ENCODE measurements at regions not wholly inside any gene's neighbourhood (a gene's known extent, or its start where the extent isn't known, plus 50 kb on each side); places are given as distances from the start of the nearest gene placed in this dataset.

GRCh38 chr1:59005491-59006288, 221.8 kb upstream of the JUN start:
- DNase-seq (ENCODE audit: low read depth) = no peak

GRCh38 chr1:59006289-59006658, 222.4 kb upstream of the JUN start:
- DNase-seq (ENCODE audit: low read depth) = no peak

GRCh38 chr1:59006932-59007331, 223.1 kb upstream of the JUN start:
- no peak for DNase-seq (ENCODE audit: low read depth)

GRCh38 chr1:59007429-59007819, 223.6 kb upstream of the JUN start:
- DNase-seq (ENCODE audit: low read depth) = no peak

GRCh38 chr1:59007820-59008598, 224.2 kb upstream of the JUN start:
- no peak for DNase-seq (ENCODE audit: low read depth)

GRCh38 chr1:59008599-59009347, 224.9 kb upstream of the JUN start:
- DNase-seq (ENCODE audit: low read depth) = peak; percentile 44

GRCh38 chr1:59011663-59012062, 227.8 kb upstream of the JUN start:
- no peak for DNase-seq (ENCODE audit: low read depth)

GRCh38 chr1:59012378-59012777, 228.5 kb upstream of the JUN start:
- no peak for DNase-seq (ENCODE audit: low read depth)

- DNase-seq (ENCODE audit: low read depth) = peak; percentile 69
Observed at GRCh38 chr1:59013276-59013927, 229.6 kb upstream of the JUN start.

GRCh38 chr1:59013928-59014279, 230.1 kb upstream of the JUN start:
- DNase-seq (ENCODE audit: low read depth) = no peak

- no peak for DNase-seq (ENCODE audit: low read depth)
Observed at GRCh38 chr1:59014827-59015226, 231.0 kb upstream of the JUN start.

- peak; percentile 92 for DNase-seq (ENCODE audit: low read depth)
Observed at GRCh38 chr1:59015708-59016107, 231.9 kb upstream of the JUN start.

- no peak for DNase-seq (ENCODE audit: low read depth)
Observed at GRCh38 chr1:59016390-59016789, 232.5 kb upstream of the JUN start.

- DNase-seq (ENCODE audit: low read depth) = peak; percentile 76
Observed at GRCh38 chr1:59017501-59018231, 233.8 kb upstream of the JUN start.

- no peak for DNase-seq (ENCODE audit: low read depth)
Observed at GRCh38 chr1:59018446-59018845, 234.6 kb upstream of the JUN start.

GRCh38 chr1:59018860-59019259, 235.0 kb upstream of the JUN start:
- DNase-seq (ENCODE audit: low read depth) = no peak

- peak; percentile 87 for DNase-seq (ENCODE audit: low read depth)
Observed at GRCh38 chr1:59020151-59020997, 236.5 kb upstream of the JUN start.

- DNase-seq (ENCODE audit: low read depth) = no peak
Observed at GRCh38 chr1:59022199-59022598, 238.4 kb upstream of the JUN start.

GRCh38 chr1:59022799-59023198, 239.0 kb upstream of the JUN start:
- DNase-seq (ENCODE audit: low read depth) = no peak

- peak; percentile 83 for DNase-seq (ENCODE audit: low read depth)
Observed at GRCh38 chr1:59025201-59025600, 241.4 kb upstream of the JUN start.

All from ELR (cell line).